ENCODE measurements at regions not wholly inside any gene's neighbourhood (a gene's known extent, or its start where the extent isn't known, plus 50 kb on each side); places are given as distances from the start of the nearest gene placed in this dataset.

DNA sequence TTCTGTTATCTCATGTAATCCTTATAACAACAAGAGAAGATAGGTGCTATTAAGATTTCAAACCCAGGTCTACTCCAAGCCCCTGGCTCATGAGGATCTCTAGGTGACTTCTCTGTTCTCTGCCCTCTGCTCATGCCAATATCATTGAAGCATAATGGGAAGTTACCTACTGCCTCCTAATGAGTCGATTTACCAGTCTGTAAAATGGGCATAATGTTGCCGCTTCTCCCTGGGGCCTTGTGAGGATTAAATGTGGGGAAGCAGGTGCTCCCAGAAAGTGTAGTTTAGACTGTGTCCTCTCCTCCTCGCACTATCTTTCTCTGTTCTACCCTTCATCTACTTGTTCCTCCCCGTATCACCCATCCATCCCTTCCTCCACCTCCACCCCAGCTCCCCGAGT is 169.2 kb upstream of the LHX5 start:
- Histone ChIP-seq H3K9me3 (no peaks in the 10 kb centered on the region), H3K4me3 (replicated peaks in 1 of 3) (no peak overlapping the region), H3K4me1 (no peaks in the 10 kb centered on the region), H3K27ac (no peak overlapping the region), H3K36me3 (no peaks in the 10 kb centered on the region), H3K27me3 (no peaks in the 10 kb centered on the region)
- TF ChIP-seq, protein P1, sequence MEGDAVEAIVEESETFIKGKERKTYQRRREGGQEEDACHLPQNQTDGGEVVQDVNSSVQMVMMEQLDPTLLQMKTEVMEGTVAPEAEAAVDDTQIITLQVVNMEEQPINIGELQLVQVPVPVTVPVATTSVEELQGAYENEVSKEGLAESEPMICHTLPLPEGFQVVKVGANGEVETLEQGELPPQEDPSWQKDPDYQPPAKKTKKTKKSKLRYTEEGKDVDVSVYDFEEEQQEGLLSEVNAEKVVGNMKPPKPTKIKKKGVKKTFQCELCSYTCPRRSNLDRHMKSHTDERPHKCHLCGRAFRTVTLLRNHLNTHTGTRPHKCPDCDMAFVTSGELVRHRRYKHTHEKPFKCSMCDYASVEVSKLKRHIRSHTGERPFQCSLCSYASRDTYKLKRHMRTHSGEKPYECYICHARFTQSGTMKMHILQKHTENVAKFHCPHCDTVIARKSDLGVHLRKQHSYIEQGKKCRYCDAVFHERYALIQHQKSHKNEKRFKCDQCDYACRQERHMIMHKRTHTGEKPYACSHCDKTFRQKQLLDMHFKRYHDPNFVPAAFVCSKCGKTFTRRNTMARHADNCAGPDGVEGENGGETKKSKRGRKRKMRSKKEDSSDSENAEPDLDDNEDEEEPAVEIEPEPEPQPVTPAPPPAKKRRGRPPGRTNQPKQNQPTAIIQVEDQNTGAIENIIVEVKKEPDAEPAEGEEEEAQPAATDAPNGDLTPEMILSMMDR (IDR thresholded peaks at IDR 0.05): no peak
- no peak for TF ChIP-seq POLR2A (IDR thresholded peaks at IDR 0.05)
- intact Hi-C loops (cut with DNase I): no loop called here
- WGBS, 2 donors: 67 to 69% methylated on average over 5 of the region's 5 CpGs
- DNase-seq: no peak

DNA sequence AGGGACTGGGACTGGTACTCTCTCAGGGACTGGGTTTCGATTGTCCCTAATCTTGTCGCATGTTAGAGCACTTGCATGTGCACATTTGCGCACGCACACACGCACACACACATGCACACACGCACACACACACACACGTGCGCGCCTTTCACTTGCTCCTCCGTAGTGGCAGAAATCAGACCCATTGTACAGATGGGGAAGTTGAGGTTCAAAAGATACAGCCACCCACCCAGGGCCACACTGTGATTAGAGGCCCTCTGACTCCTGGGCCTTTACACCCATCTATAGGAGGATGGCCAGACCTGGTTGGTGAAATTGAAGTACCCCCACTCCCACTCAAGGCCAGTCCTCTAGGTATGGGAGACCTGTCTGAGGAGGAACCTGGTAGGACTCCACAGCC is 167.8 kb upstream of the LHX5 start:
- no peak for DNase-seq
- intact Hi-C loops (cut with DNase I): no loop called here

DNA sequence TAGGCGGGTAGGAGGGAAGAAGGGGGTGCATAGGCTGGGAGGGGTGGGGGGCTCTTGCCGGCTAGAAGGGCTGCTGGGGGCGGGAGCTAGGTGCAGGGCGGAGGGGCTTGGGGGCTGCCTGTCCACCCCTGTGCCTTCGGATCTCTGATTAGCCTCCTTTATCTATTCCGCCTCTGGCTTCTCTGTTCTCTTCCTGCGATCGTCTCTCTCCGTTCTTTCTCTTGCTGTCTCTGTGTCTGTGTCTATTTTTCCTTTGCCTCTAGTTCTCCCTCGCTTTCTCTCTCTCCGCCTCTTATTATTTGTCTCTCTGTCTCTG is 166.7 kb upstream of the LHX5 start:
- Histone ChIP-seq H3K27ac (no peak overlapping the region), H3K4me1 (no peaks in the 10 kb centered on the region), H3K4me3 (replicated peaks in 1 of 3) (no peak overlapping the region), H3K36me3 (no peaks in the 10 kb centered on the region), H3K27me3 (no peaks in the 10 kb centered on the region), H3K9me3 (no peaks in the 10 kb centered on the region)
- TF ChIP-seq POLR2A (IDR thresholded peaks at IDR 0.05): no peak
- TF ChIP-seq, protein P1 (IDR thresholded peaks at IDR 0.05): no peak
- no peak for DNase-seq
- intact Hi-C loops (cut with DNase I): no loop called here
- 17 to 20% methylated on average over 11 of the region's 11 CpGs for WGBS, 2 donors

More for the DNA sequence above, 167.8 kb upstream of the LHX5 start:
- no peak overlapping the region for H3K27ac ChIP-seq
- H3K4me1 ChIP-seq: no peaks in the 10 kb centered on the region
- no peaks in the 10 kb centered on the region for H3K27me3 ChIP-seq
- no peaks in the 10 kb centered on the region for H3K36me3 ChIP-seq
- TF ChIP-seq, protein P1 (IDR thresholded peaks at IDR 0.05): no peak
- no peak for TF ChIP-seq POLR2A (IDR thresholded peaks at IDR 0.05)
- no peaks in the 10 kb centered on the region for H3K9me3 ChIP-seq
- no peak overlapping the region for H3K4me3 ChIP-seq (replicated peaks in 1 of 3)
- WGBS, 2 donors: 78 to 87% methylated on average over 10 of the region's 10 CpGs

DNA sequence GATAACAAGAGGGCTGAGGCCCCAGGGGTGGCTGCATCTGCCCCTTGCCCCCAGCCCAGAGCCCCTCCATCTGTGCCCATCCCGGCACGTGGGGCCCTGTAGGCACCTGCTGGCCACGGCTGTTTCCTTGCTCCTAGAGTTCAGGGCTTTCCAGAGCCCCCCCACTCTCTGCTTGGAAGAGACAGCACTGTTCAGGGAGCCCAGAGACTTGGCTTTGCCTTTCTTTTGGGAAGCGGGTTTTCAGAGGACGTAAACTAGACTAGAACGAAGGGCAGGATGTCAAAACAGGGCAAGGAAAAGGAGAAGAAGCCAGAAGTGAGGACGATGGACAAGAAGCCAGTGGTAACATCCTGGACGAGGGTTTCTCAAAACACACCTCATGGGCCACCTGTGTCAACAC is 163.3 kb upstream of the LHX5 start:
- TF ChIP-seq POLR2A (IDR thresholded peaks at IDR 0.05): no peak
- TF ChIP-seq, protein P1 (IDR thresholded peaks at IDR 0.05): no peak
- intact Hi-C loops (cut with DNase I): no loop called here
- DNase-seq: no peak
- no peaks in the 10 kb centered on the region for H3K36me3 ChIP-seq
- 41 to 63% methylated on average over 7 of the region's 8 CpGs for WGBS, 2 donors
- H3K4me1 ChIP-seq: no peaks in the 10 kb centered on the region
- no peaks in the 10 kb centered on the region for H3K27me3 ChIP-seq
- no peaks in the 10 kb centered on the region for H3K9me3 ChIP-seq
- no peak overlapping the region for H3K4me3 ChIP-seq (replicated peaks in 1 of 3)
- no peak overlapping the region for H3K27ac ChIP-seq

DNA sequence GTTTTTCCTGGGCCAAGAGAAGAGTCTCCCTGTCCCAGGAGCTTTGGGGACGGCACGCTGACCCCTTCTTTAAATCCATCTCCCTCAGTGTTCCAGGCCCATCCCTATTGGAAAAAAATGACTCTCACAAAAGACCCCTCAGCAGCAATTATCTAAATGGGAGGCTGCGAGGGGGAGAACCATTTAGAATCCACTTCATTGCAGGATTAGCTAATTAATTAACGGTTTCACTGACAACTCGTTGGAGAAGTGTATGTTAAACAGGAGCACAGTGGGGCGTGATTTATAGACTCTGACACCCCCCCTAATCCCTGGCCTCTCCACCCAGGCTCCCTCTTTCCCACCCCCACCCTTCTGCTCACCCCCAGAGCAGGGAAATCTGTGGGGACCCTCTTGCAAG is 162.8 kb upstream of the LHX5 start:
- TF ChIP-seq POLR2A (IDR thresholded peaks at IDR 0.05): no peak
- TF ChIP-seq, protein P1 (IDR thresholded peaks at IDR 0.05): no peak
- WGBS, 2 donors: 34 to 53% methylated on average over 6 of the region's 6 CpGs
- no peak for DNase-seq
- no peaks in the 10 kb centered on the region for H3K4me1 ChIP-seq
- H3K9me3 ChIP-seq: no peaks in the 10 kb centered on the region
- H3K27ac ChIP-seq: no peak overlapping the region
- no peaks in the 10 kb centered on the region for H3K36me3 ChIP-seq
- no peaks in the 10 kb centered on the region for H3K27me3 ChIP-seq
- intact Hi-C loops (cut with DNase I): no loop called here
- H3K4me3 ChIP-seq (replicated peaks in 1 of 3): no peak overlapping the region
